VCaP (cell line): ENCODE measurements at regions not wholly inside any gene's neighbourhood (a gene's known extent, or its start where the extent isn't known, plus 50 kb on each side); places are given as distances from the start of the nearest gene placed in this dataset.

Source experiments
- H3K27ac ChIP-seq: fragments of 450-650 bp; 2 replicates; pipeline ENCODE4 v1.5.1; 2017
- CTCF ChIP-seq: fragments of 450-650 bp; conservative IDR thresholded peaks from 2 replicates; pipeline ENCODE4 v1.5.1; 2017; ENCODE audit warnings: mild to moderate bottlenecking, moderate library complexity

DNA sequence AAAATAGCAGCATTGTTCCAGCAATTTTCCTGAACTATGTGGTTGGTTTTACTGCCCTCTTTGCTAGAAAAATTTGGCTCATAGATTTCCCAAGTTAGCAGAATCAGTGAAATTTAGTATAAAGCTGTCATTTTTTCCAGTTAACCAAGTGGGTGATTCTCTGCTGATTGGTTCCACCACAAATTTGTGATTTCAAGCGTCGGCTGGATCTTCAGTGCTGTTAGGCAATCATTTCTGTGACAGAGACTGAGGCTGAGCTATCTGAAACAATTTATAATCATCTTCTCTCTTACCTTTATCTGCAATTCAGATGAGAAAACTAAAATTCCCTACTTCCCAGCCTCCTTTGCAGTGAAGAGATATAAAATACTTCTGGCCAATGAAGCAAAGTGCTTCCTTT, 68.6 kb upstream of the OTUD4 start:
- TF ChIP-seq CTCF = no peak
- no peak overlapping the region for H3K27ac ChIP-seq

DNA sequence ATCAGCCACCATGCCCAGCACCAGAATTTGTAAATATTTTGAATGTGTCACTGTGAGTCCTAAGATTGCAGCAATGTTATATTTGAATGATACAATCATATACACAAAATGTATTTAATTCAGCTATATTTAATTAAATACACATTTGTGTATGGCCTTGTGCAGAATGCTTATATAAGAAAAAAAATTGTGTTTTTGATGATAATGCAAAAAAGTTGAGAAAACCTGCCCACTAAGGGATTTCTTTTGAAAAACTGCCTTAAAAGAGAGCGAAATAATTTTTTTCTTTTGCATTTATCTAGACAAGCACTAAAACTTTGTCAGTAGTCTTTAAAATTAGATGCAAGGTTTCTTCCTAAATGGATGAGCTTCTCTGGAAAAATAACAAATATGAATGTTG, 68.1 kb upstream of the OTUD4 start:
- H3K27ac ChIP-seq = no peak overlapping the region
- no peak for TF ChIP-seq CTCF

DNA sequence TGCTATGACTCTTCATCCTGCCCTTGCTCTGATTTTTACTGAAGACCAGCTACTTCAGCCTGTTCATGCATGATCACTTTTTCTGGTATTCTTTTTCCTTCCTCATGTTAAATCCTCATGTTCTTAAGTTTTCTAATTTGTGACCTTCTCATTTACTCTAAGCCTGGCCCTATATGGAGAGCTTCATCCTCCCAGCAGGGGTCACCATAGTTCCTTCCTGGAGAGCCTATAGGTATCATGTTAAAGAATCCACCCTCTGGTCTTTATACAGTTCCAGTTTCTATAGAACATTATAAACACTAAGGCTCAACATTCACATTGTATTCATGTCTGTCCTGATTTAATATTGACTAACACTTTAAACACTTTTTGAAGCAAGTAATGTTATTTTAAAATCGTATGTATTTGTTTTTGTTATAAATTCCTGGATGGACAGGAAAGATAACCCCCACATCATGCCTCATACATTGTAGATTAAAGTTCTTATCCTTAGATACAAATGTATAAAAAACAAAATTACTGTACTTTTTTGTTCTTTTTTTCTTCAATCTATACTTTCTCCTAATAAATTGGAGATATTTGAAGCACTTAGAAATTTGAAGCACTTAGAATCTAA, 53.8 kb upstream of the OTUD4 start:
- TF ChIP-seq CTCF = peak; percentile 92
- H3K27ac ChIP-seq = no peak overlapping the region

DNA sequence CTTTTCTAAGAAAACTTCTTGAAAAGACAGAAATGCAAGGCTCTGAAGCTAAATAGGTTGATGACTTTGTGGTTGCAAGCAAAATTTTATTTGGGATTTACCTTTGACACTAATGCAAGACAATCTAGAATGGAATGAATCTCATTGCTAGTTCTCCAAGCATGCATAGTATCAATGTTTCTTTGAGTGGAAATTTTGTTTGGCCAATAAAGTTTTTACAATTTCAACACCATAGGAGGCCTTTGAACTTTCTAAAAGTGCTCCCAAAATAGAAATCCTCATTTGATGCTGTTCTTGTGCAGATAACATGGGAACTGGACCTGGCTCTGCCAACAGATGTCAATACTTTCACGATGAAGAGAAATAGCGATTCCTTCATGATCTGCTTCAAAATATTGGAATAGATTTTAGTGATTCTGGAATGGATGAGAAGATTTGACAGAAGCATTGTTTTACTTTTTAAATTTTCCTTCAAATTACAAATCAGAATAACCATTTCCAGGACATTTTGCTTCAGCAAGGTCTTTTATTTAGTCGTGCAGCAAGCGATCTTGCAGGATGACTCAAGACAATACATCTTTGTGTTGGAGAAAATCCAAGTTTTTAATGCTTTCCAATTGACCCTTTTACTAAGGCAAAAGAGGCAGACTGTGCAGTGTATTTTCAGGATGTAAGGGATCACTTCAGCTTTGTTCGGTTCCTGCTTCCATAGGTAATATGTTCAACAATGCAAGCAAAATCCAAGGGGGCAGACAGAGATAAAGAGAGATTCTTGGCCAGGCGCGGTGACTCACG, 51.7 kb upstream of the OTUD4 start:
- no peak for TF ChIP-seq CTCF
- H3K27ac ChIP-seq = no peak overlapping the region

DNA sequence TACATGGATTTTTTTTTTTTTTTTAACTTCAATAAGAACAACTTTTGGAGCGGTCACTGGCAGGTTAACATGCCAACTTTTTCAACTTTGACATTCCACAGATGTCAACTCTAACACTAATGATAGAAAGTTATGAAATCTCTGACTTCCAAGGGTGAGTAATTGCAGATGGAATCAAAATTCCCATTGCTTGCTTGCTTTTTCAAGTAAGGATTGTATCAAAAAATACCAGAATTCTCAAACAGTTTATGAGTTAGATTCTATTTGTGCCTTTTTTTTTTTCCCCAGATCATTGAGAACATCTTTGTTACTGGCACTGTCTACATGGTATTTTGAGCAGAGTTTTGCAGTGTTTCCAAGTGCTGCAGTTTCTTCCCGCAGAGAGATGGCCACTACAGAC, 50.3 kb upstream of the OTUD4 start:
- TF ChIP-seq CTCF = no peak
- H3K27ac ChIP-seq = no peak overlapping the region
